NCI-H1092 treated with DMSO at 0.1 percent for 48 hours (cell line): ENCODE measurements at regions not wholly inside any gene's neighbourhood (a gene's known extent, or its start where the extent isn't known, plus 50 kb on each side); places are given as distances from the start of the nearest gene placed in this dataset.

Source experiments
- DNase-seq: peaks from one replicate; lab custom pipeline; 2025; lab: John Stamatoyannopoulos, UW

DNA sequence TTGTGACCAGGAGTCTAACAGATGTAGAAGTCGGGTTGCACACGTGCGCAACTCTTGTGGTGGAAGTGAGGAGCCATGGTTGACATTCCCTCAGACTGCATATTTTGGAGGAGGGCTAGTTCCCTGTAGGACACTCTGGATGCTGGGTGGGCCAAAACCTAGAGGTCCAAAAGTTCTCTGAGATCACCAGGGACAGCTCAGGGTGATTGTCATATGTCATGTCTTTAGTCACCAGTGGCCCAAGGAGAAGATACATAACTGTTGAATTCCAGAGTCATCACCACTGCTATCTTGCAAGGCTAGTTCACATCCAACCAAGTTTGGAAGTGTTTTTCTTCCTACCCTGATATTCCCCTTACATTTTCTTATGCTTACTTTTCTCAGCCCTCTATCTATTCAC is 95.2 kb upstream of the C3orf80 start:
- no peak for DNase-seq

DNA sequence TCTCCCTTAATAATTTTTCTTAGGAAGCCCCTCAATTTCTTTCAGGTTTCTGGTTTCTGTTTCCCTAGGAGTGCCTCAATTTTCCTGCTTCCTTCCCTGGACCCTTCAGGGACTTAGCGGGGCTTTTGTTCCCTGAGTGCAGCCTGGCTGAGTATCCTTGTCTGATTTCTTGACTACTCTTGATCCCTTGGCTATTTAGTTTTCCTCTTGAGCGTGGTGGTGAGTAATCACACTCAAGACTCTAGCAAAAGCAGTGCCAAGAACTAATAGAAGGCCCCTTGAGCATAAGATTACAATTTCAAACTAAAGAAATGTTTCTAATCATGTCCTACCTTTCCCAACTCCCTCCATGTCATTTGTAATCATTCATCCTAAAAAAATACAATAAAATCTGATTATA is 94.3 kb upstream of the C3orf80 start:
- no peak for DNase-seq

DNA sequence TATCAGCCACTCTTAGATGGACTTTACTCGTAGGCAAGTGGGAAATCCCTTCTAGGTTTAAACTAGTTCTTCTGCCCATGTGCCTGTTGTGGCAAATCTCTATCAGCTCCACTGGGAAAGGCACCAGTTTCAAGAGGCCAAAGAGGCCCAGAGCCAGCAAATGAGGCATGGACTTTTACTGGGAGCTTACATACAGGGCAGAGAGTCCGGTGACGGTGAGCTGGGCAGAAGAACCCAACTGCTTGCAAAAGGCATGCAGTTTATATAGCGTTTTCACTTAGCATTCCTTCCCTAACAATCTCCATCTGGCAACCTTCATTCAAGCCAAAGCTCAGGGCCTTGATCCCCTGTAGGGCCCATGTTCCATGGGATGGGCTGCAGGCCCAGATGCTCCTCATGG is 93.0 kb upstream of the C3orf80 start:
- DNase-seq, result no peak

DNA sequence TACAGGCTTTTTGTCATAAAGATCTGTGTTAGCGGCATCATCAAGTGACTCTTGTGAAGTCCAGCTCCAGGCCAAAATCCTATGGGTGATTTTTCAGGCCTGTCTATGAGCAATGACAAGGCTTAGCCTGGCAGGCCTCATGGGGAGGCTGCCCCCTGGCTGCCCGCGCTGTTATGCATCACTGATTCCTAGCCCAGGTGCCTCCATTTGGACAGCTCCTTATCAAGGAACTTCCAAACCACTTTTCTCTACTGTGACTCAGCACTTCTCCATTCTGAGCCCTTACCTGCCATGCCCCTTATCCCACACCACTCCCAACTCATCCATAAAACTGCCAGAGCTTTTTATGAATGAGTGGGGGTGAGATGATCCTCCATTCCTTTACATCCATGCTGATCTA is 91.5 kb upstream of the C3orf80 start:
- no peak for DNase-seq

DNA sequence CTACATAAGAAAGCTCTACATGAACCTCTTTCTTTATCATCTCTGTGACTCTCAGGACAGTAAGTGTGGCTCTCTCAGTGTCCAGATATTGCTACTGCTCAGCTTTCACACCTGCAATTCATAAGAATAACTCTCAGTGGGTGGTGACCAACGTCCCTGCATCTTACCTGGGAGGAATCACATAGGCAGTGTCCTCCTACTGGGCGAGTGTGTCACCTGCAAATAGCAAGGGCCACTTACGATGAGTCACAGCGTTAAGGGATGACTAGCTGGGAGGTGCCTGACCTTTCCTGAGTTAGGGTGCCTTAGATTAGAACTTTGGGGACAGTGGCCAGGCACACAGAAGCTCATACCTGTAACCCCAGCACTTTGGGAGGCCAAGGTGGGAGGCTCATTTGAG is 90.8 kb upstream of the C3orf80 start:
- DNase-seq, result no peak

DNA sequence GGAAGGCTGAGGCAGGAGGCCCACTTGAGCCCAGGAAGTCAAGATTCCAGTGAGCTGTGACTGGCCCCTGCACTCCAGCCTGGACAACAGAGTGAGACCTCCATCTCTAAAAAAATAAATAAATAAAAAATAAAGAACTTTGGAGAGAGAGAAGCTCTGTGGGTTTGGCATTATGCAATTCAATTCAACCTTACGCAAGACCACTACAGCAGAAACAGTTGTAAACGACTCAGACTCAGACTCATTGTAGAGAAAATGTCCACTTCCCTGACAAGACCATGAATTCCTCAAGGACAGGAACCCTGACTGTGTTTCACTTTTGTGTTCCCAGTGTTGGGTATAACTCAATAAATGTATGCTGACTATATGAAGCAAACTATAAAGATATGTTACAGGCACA is 90.3 kb upstream of the C3orf80 start:
- no peak for DNase-seq

DNA sequence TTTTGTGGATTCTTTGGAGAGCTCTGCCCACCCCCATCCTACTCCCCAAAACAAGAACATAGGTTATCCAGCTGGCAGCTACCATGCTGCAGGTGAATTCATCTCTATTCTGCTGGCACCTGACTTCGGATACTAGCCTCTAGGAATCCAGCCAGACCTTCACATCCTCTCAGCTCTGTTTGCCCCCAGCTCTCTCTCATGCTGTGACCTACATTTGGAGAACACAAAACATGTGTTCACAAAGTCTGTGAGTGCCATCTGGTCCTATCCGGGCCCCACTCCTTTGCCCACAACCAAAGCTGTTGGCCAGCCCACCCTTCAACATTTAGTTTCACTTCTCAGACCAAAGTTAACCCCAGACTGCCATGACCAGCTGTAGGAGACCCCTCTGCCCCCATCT is 89.4 kb upstream of the C3orf80 start:
- no peak for DNase-seq

DNA sequence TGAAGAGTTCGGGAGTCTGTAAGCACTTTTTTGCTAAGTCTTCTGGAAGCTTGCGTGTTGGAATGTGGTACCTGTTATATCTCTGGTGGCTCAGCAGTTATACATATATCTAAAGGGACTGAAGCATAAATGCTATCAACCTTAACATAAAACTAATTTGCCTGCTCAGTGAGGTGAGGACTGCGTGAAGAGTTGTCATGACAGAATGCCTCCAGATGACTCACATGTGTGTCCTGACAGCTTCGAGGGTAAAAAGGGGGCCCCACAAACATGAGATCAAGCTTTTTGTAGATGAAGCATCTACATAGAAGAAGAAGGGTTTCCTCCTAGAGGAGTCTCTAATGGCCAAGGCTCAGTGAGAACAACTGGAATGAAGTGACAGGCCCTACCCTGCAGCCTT is 88.8 kb upstream of the C3orf80 start:
- no peak for DNase-seq

DNA sequence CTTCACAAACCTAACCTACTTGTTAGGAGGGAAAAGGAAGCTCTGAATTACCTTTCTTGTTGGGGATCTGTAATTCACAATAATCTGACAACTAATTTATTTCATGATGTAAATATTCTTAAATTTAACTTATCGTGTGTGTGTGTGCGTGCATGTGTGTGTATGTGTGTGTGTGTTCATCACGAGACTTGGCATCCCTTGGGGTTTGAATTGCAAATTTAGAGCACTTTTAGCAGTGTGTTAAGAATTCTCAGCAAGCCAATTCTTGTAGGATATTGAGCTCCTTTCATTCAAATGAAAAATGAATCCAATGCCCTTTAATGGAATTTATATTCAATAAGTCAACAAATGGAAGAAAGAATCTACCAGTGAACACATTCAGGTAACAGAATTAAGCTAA is 85.9 kb upstream of the C3orf80 start:
- no peak for DNase-seq

DNA sequence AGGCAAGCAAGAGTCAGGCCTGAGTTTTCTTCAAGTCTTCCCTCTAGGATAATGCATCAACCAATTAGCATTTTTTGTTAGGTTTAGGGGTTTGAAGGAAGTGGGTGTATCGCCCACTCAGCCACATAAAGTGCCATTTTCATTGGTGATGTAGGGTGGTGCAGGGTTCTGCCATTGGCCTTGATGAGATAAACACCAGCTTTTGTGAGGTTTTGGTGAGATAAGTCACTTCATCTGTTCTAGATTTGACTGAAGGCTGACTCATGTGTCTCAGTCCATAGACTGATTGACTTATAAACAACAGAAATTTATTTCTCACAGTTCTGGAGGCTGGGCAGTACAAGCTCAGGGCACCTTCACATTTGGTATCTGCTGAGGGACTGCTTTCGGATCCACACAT is 84.5 kb upstream of the C3orf80 start:
- DNase-seq, result no peak

DNA sequence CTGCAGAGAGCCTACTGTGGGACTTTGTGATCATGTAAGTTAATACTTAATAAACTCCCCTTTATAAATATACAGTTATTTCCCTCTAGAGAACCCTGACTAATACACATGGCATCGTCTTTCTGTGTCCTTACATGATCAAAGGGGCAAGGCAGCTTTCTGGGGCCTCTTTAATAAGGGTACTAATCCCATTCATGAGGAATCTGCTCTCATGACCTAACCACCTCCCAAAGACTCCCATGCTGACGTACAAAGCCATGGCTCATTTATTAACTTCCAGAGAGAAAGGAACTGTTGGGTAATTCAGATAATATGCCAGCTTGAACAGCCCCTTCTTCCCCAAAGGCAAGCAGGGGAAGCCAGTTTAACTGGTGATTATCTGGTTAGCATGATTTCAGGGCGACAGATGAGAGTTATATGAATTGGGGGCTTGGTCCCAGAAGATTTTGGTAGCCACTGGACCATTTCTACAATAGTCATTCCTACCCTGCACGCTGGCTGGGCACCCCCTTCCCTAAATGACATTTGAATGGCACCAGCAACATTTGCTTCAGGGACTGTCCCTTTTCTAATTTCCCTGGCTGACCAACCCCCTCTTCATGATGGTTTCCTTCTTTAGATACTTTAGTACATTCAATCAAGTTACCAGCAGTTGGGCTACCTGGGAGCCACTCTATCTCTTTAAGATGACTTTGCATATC is 83.6 kb upstream of the C3orf80 start:
- DNase-seq, result no peak

DNA sequence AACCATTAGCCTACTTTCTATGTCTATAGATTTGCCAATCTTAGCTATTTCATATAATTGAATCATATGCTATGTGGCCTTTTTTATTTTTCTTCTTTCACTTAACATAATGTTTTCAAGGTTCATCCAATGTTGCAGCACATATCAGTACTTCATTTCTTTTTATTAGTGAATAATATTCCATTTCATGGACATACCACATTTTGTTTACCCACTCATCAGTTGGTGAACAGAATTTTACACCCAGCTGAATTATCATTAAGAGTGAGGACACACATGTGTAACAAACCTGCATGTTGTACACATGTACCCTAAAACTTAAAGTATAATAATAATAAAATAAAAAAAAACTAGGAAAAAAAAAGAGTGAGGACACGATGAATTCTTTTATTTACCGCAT is 81.7 kb upstream of the C3orf80 start:
- DNase-seq, result no peak

DNA sequence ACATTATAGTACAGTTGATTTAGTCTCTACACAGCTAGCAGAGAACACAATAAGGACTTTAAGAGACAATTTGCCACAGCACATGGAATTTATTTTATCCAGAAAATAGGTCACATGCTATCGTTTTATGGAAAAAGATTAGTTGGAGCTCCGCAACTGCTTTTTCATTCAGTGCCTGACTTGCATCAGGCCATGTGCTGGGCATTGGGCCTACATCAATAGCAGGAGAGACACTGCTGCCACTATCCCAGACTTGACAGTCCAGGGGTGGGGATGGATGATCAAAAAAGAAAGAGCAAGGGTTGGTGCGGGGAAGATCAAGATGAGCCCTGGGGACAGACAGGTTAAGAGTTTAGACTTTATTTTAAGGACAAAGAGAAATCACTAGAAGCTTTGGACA is 75.2 kb upstream of the C3orf80 start:
- no peak for DNase-seq

DNA sequence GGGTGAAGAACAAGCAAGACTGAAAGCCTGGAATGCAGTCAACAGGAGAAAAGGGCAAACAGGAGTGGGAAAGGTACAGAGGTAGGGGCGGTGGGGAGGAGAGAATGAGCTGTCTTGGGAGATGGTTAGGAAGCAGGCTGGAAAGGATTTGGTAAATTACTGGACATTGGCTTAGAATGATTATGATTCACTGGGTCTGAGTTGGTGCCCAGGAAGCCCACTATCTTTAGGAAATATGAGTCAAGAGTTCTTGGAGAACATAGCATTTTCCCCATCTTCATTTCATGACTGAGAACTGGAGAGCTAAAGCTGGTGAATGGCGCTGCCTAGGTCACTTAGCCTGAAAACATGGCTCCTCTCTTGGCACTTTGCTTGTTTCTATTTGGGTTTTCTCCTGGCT is 74.7 kb upstream of the C3orf80 start:
- DNase-seq, result no peak

DNA sequence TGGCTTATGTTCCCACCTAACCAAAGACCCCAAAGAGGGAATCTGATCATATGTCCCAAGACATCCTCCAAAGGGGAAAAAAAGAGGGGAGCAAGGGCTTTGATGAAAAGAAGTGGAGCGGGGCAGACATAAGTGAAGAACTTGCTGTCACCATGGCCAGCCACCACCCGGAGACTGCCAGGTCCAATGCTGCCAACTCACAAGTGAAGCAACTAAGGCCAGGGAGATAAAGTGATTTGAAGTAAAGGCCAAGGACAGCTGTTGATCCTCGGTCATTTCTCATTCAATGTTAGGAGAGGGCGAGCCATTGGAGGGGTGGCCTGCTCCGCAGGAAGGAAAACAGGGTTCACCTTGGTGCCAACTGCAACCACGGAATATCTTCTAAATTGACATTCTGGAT is 72.6 kb upstream of the C3orf80 start:
- DNase-seq, result no peak

DNA sequence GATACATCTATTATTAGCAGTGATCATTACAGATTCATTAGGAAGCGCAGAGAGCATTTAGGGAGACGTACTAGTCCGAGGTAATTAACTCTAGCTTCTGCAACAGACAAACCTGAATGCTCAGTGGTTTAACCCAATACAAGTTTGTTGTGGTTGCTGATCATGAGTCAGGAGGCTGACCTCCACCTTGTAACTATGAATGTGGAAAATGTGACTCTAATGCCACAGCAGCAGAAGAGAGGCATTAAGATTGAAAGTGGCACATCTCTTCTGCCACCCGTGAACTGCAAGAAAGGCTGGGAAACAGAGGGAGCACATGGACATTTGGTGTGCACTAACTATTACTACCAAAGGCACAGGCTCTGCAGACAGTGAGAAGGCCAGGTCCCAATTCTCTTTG is 71.2 kb upstream of the C3orf80 start:
- DNase-seq, result no peak

DNA sequence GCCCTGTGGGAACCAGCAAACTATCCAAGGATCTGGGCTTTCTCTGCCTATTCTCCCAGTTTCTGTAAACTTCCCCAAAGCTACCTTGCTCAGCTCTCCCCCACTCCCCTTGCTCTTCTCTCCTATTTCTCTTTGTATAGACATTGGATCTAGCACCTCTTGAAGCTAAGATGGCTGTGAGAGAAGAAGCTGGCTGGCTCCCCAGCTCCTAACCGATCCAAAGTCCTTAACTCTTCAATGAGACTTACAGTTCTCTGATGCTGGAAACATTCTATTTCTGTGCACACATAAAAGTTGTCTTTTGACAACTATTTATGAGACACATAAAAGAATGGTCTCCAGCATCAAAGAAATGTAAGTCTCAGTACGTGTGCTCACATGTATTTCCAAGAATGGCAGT is 70.6 kb upstream of the C3orf80 start:
- DNase-seq, result no peak

DNA sequence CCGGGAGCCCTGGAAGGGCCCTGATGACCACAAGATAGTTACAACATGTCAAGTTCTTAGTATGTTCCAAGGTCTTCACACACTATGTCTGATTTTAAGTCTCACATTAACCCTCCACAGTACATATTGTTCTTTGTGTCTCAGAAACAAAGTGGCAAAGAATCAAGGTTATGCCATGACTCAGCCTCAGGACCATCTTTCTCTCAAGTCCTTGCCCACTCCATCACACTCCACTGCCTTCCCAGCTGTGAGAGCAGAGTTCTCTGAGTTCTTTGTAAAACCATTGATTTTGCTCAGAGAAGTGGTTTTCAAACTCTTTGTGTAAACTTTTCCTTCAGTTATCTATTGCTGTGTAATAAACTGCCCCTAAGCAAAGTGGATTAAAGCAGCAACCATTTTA is 67.9 kb upstream of the C3orf80 start:
- no peak for DNase-seq

DNA sequence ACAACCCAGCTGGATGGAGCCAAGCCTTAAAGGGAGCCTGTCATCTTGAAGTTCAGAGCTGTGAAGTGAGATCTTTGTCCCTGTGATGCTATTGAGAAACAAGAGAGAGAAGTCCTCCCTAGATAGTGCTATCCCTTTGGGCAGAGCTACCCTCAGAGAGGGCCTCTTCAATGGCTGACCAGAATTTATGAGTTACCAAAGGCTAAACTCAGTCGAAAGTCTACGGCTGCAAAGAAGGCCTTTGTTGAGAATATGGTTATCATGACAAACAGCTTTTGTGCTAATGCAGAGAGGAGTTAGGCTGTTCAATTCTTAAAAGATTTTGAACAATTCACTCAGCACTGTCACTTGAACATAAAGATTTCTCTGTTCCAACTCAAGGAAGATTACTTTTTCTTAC is 65.9 kb upstream of the C3orf80 start:
- no peak for DNase-seq

DNA sequence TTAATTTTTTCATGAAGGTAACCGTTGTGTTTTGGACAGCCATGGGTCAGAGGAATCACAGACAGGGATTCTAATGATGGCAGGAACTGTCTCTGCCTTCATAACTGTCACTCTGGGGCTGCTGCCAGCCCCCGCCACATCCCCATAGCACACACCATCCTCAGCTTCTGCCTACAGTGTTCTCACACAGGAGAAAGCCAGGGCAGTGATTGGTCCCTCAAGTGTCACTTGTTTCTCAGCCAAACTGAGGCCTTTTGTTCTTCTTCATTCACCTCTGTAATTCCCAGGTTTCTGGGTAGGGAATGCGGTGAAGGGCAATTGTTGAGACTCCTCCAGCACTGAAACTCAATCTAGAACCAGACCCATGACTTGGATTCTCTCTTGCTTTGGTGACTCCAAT is 65.4 kb upstream of the C3orf80 start:
- DNase-seq, result no peak

DNA sequence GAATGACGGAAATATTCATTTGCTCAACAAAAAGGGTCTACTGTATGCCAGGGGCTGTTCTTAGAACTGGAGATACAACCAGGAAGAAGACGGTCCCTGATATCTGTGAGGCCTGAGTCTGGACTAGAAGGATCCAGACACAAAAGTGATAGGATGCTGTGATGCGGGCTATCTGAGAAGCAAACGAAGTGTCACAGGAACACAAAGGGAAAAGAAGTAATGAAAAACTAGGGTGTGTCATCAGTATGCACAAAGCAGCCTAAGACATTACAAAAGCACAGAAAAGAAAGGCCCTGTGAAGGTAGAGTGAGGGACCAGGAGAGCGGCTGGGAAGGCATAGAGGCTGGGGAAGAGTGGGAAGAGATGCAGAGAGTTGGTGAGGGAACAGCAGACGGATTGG is 63.3 kb upstream of the C3orf80 start:
- DNase-seq, result no peak

DNA sequence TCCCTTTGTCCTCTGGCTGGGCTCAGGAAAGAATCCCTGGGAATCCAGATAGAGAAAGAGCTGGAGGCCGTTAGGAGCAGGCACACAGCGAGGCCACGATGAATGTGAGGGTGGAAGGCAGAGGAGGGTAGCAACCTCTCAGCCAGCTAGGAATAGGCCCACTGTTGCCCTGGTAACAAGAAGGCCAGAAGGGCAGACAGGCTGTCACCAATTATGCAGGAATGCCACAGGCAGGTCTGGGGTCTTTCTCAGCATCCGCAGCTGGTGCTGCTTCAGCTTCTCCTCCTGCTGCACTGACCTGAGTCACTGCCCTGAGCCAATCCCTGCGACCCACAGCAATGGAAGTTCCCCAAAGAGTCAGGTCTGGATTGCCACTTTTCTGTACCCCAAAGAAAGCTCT is 62.8 kb upstream of the C3orf80 start:
- DNase-seq, result no peak

DNA sequence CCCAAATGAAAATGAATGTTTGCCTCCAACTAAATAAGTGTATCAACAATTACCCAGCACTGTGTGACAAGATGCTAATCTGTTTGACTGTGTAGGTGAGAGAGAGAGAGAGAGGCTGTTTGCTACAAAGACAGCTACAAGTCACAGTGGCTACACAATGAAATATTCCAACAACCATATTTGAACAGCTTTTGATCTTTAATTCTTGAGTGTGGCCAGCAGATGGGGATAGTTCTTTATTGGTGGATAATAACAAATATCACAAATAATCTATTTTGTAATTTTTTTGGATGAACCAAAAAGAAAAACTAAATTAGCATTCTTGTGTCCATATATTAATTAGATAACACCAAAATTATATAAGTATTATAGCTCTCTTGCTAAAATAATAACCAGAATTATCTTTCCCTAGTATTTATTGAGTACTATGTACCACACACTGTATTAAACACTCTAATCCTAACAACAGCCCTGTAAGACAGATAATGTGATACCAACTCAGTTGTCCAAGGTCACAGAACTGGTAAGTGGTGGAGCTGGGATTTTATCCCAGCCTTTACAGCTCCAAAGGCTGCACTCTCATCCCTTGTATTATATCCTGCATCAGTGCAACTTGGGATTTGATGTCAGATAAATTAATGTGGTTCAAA is 61.9 kb upstream of the C3orf80 start:
- peak; percentile 34 for DNase-seq

DNA sequence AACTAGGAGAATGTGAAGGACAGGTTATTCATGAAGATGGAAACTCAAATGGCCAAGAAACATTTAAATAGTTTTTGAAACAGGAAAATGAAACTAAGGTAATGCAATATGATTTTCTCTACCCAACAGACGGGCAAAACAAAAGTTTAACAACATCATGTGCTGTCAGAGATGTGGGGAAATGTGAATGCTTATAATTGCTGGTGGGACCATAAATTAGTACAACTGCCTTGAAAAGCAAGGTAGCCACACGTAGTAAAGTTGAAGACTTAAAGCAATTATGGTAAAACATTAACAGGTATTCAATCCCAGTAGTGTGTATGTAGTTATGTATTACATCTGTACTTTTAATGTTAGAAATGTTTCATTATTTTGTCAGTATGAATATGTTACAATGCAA is 57.0 kb upstream of the C3orf80 start:
- DNase-seq, result no peak
